GM19025 (cell line): ENCODE measurements at regions not wholly inside any gene's neighbourhood (a gene's known extent, or its start where the extent isn't known, plus 50 kb on each side); places are given as distances from the start of the nearest gene placed in this dataset.
A peak's percentile ranks its signal among the peaks of the same experiment; 100 is the strongest.

Experiments used
- ATAC-seq: cut with Tn5 transposase; IDR thresholded peaks from one replicate; pipeline ENCODE4 v1.9.1; 2021; ENCODE audit warnings: mild to moderate bottlenecking, low read depth, moderate library complexity; ENCODE audit not compliant: unreplicated experiment

GRCh38 chr9:84570482-84571154, 98.9 kb upstream of the NTRK2 start:
- no peak for ATAC-seq

- ATAC-seq, result no peak
Measured at GRCh38 chr9:84573083-84573482, 96.4 kb upstream of the NTRK2 start.

- no peak for ATAC-seq
Measured at GRCh38 chr9:84575705-84576104, 93.8 kb upstream of the NTRK2 start.

GRCh38 chr9:84583866-84584265, 85.7 kb upstream of the NTRK2 start:
- ATAC-seq, result no peak

- ATAC-seq, result no peak
Measured at GRCh38 chr9:84586662-84587061, 82.9 kb upstream of the NTRK2 start.

- no peak for ATAC-seq
Measured at GRCh38 chr9:84587153-84587552, 82.4 kb upstream of the NTRK2 start.

- no peak for ATAC-seq
Measured at GRCh38 chr9:84589542-84589941, 80.0 kb upstream of the NTRK2 start.

- ATAC-seq, result no peak
Measured at GRCh38 chr9:84590706-84591105, 78.8 kb upstream of the NTRK2 start.

- no peak for ATAC-seq
Measured at GRCh38 chr9:84592918-84593317, 76.6 kb upstream of the NTRK2 start.

- ATAC-seq, result no peak
Measured at GRCh38 chr9:84593352-84593751, 76.2 kb upstream of the NTRK2 start.

GRCh38 chr9:84597131-84597530, 72.4 kb upstream of the NTRK2 start:
- ATAC-seq, result peak; percentile 92

- no peak for ATAC-seq
Measured at GRCh38 chr9:84598921-84599636, 70.5 kb upstream of the NTRK2 start.

GRCh38 chr9:84600739-84601138, 68.8 kb upstream of the NTRK2 start:
- no peak for ATAC-seq

GRCh38 chr9:84604223-84604622, 65.3 kb upstream of the NTRK2 start:
- ATAC-seq, result no peak

- ATAC-seq, result no peak
Measured at GRCh38 chr9:84609779-84610178, 59.8 kb upstream of the NTRK2 start.

GRCh38 chr9:84613431-84613830, 56.1 kb upstream of the NTRK2 start:
- no peak for ATAC-seq

GRCh38 chr9:84615544-84615943, 54.0 kb upstream of the NTRK2 start:
- no peak for ATAC-seq

GRCh38 chr9:84617411-84618029, 52.0 kb upstream of the NTRK2 start:
- no peak for ATAC-seq
